H4 (cell line): ENCODE measurements at regions not wholly inside any gene's neighbourhood (a gene's known extent, or its start where the extent isn't known, plus 50 kb on each side); places are given as distances from the start of the nearest gene placed in this dataset.

Experiments
- DNase-seq: peaks from one replicate; pipeline ENCODE4 v3.0.0-alpha.2; 2015; ENCODE audit warnings: low spot score

GRCh38 chr9:14466828-14467227 lies 152.9 kb upstream of the NFIB start:
- DNase-seq = no peak

GRCh38 chr9:14466429-14466818 lies 152.5 kb upstream of the NFIB start:
- no peak for DNase-seq

- no peak for DNase-seq
Measured at GRCh38 chr9:14462950-14463349, 149.0 kb upstream of the NFIB start.

GRCh38 chr9:14455243-14455642 lies 141.3 kb upstream of the NFIB start:
- DNase-seq = no peak

GRCh38 chr9:14453286-14453685 lies 139.3 kb upstream of the NFIB start:
- no peak for DNase-seq

- DNase-seq = no peak
Measured at GRCh38 chr9:14452539-14452938, 138.6 kb upstream of the NFIB start.

- no peak for DNase-seq
Measured at GRCh38 chr9:14451949-14452348, 138.0 kb upstream of the NFIB start.

- DNase-seq = no peak
Measured at GRCh38 chr9:14447103-14447502, 133.2 kb upstream of the NFIB start.

- no peak for DNase-seq
Measured at GRCh38 chr9:14445946-14446345, 132.0 kb upstream of the NFIB start.

- DNase-seq = no peak
Measured at GRCh38 chr9:14442956-14443355, 129.0 kb upstream of the NFIB start.

GRCh38 chr9:14441976-14442651 lies 128.2 kb upstream of the NFIB start:
- DNase-seq = peak; percentile 39

GRCh38 chr9:14441115-14441514 lies 127.2 kb upstream of the NFIB start:
- no peak for DNase-seq

GRCh38 chr9:14440062-14440461 lies 126.1 kb upstream of the NFIB start:
- no peak for DNase-seq

- DNase-seq = no peak
Measured at GRCh38 chr9:14439555-14439954, 125.6 kb upstream of the NFIB start.

GRCh38 chr9:14438232-14439021 lies 124.5 kb upstream of the NFIB start:
- DNase-seq = peak; percentile 20

GRCh38 chr9:14437354-14438231 lies 123.7 kb upstream of the NFIB start:
- no peak for DNase-seq

GRCh38 chr9:14435871-14436270 lies 121.9 kb upstream of the NFIB start:
- no peak for DNase-seq

GRCh38 chr9:14434971-14435718 lies 121.2 kb upstream of the NFIB start:
- no peak for DNase-seq

GRCh38 chr9:14434158-14434504 lies 120.2 kb upstream of the NFIB start:
- no peak for DNase-seq

- peak; percentile 71 for DNase-seq
Measured at GRCh38 chr9:14433351-14434157, 119.6 kb upstream of the NFIB start.
